Mesendoderm (in vitro differentiated cells): ENCODE measurements at regions not wholly inside any gene's neighbourhood (a gene's known extent, or its start where the extent isn't known, plus 50 kb on each side); places are given as distances from the start of the nearest gene placed in this dataset.

ENCODE experiments used
- DNase-seq: peaks from one replicate; pipeline ENCODE4 v3.0.0; 2013
- H2AK5ac ChIP-seq: 2 replicates; pipeline ENCODE4 v1.6.1; 2013; ENCODE audit warnings: low read length, inconsistent platforms
- H2BK120ac ChIP-seq: 2 replicates; pipeline ENCODE4 v1.6.1; 2013; ENCODE audit warnings: low read depth, mild to moderate bottlenecking, low read length, moderate library complexity, mixed read lengths
- H2BK15ac ChIP-seq: replicated peaks from 2 replicates; pipeline ENCODE4 v1.6.1; 2013; ENCODE audit warnings: low read depth, mild to moderate bottlenecking, moderate library complexity
- H2BK5ac ChIP-seq: 2 replicates; pipeline ENCODE4 v1.6.1; 2013; ENCODE audit warnings: low read length, inconsistent platforms
- H3K18ac ChIP-seq: 2 replicates; pipeline ENCODE4 v1.6.1; 2013; ENCODE audit warnings: mild to moderate bottlenecking, low read length, mixed read lengths
- H3K23ac ChIP-seq: one replicate; pipeline ENCODE4 v1.6.1; 2013; ENCODE audit warnings: low read length
- H3K27ac ChIP-seq: 2 replicates; pipeline ENCODE4 v1.5.1; 2013; ENCODE audit warnings: low read depth, mild to moderate bottlenecking, inconsistent platforms, low read length, moderate library complexity
- H3K27me3 ChIP-seq: 2 replicates; pipeline ENCODE4 v1.6.1; 2013; ENCODE audit warnings: low read length, control low read depth, mild to moderate bottlenecking, inconsistent platforms; ENCODE audit not compliant: insufficient read depth, poor library complexity
- H3K36me3 ChIP-seq: 2 replicates; pipeline ENCODE4 v1.6.1; 2013; ENCODE audit warnings: low read length, inconsistent platforms; ENCODE audit not compliant: control insufficient read depth, insufficient read depth
- H3K4ac ChIP-seq: one replicate; pipeline ENCODE4 v1.6.1; 2013; ENCODE audit warnings: low read depth, mild to moderate bottlenecking, low read length, moderate library complexity
- H3K4me1 ChIP-seq: 2 replicates; pipeline ENCODE4 v1.6.1; 2013; ENCODE audit warnings: low read depth, low read length, inconsistent platforms; ENCODE audit not compliant: control insufficient read depth
- H3K4me2 ChIP-seq: 2 replicates; pipeline ENCODE4 v1.6.1; 2013; ENCODE audit warnings: low read length
- H3K4me3 ChIP-seq: 2 replicates; pipeline ENCODE4 v1.5.1; 2013; ENCODE audit warnings: mild to moderate bottlenecking, low read length
- H3K56ac ChIP-seq: one replicate; pipeline ENCODE4 v1.6.1; 2013; ENCODE audit warnings: low read length
- H3K79me1 ChIP-seq: 2 replicates; pipeline ENCODE4 v1.6.1; 2013; ENCODE audit warnings: low read length, inconsistent platforms
- H3K79me2 ChIP-seq: 2 replicates; pipeline ENCODE4 v1.6.1; 2013; ENCODE audit warnings: mild to moderate bottlenecking, low read length; ENCODE audit not compliant: control insufficient read depth, insufficient read depth
- H3K9ac ChIP-seq: 2 replicates; pipeline ENCODE4 v1.6.1; 2013; ENCODE audit warnings: low read length, inconsistent platforms
- H4K5ac ChIP-seq: one replicate; pipeline ENCODE4 v1.6.1; 2013; ENCODE audit warnings: low read length
- H4K8ac ChIP-seq: one replicate; pipeline ENCODE4 v1.6.1; 2013; ENCODE audit warnings: low read depth, mild to moderate bottlenecking, control low read depth, low read length, moderate library complexity
- WGBS: extraction: QIAGEN DNeasy Blood & Tissue Kit; methylation state at CpG from one replicate; pipeline ENCODE4 v1.1.7; 2013; ENCODE audit warnings: low lambda C conversion rate, missing lambda C conversion rate; ENCODE audit not compliant: insufficient coverage; ENCODE audit errors: extremely low coverage; 5-methylcytosine and 5-hydroxymethylcytosine counted together

DNA sequence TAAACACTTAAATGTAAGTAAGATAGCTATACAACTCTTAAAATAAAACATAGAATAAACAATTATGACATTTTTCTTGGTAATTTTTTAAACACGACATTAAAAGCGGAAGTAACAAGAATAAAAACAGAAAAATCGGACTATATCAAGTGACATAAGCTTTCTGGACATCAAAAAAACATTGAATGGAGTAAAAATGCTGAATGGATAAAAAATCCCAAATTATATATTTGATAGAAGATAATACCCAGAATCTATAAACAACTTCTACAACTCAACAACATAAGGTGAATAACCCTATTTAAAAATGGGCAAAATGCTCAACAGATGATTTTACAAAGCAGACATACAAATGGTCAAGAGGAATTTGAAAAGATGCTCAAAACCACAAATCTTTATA lies 1866.5 kb downstream of the TP53TG3F start:
- Histone ChIP-seq H3K9ac (no peak overlapping the region), H4K5ac (no peak overlapping the region), H4K8ac (no peak overlapping the region), H3K36me3 (no peaks in the 10 kb centered on the region), H3K4me3 (no peak overlapping the region), H3K4me2 (no peak overlapping the region), H3K4ac (no peak overlapping the region), H3K23ac (no peak overlapping the region), H3K4me1 (no peaks in the 10 kb centered on the region), H2BK15ac (no peak overlapping the region), H2BK5ac (no peak overlapping the region), H3K18ac (no peak overlapping the region), H3K27ac (no peak overlapping the region), H3K56ac (no peak overlapping the region), H2AK5ac (no peak overlapping the region), H3K27me3 (no peaks in the 10 kb centered on the region), H3K79me1 (no peaks in the 10 kb centered on the region), H3K79me2 (no peaks in the 10 kb centered on the region), H2BK120ac (no peak overlapping the region)
- no peak for DNase-seq
- WGBS: no CpG with 5 or more reads among the region's 3 CpGs

DNA sequence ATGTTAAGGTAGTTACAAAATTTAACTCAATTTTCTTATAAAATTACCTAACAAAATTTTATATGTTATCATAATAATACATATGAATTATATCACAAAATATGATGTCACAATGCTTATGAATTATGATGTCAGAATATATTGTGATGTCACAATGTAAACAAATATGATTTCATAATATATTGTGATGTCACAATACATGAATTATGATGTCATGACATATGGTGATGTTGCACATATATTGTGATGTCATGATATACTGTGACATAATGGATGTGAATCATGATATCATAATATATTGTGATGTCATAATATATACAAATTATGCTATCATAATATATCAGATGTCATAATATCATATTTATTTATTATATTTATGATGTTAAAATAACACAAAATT lies 1879.9 kb downstream of the TP53TG3F start:
- Histone ChIP-seq H3K36me3 (no peaks in the 10 kb centered on the region), H3K18ac (no peak overlapping the region), H3K79me2 (no peaks in the 10 kb centered on the region), H2AK5ac (no peak overlapping the region), H2BK5ac (no peak overlapping the region), H3K4me3 (no peak overlapping the region), H4K5ac (no peak overlapping the region), H3K4me1 (no peaks in the 10 kb centered on the region), H3K79me1 (no peaks in the 10 kb centered on the region), H3K4me2 (no peak overlapping the region), H4K8ac (no peak overlapping the region), H3K56ac (no peak overlapping the region), H2BK120ac (no peak overlapping the region), H3K23ac (no peak overlapping the region), H3K4ac (no peak overlapping the region), H2BK15ac (no peak overlapping the region), H3K27me3 (no peaks in the 10 kb centered on the region), H3K27ac (no peak overlapping the region), H3K9ac (no peak overlapping the region)
- DNase-seq: no peak

DNA sequence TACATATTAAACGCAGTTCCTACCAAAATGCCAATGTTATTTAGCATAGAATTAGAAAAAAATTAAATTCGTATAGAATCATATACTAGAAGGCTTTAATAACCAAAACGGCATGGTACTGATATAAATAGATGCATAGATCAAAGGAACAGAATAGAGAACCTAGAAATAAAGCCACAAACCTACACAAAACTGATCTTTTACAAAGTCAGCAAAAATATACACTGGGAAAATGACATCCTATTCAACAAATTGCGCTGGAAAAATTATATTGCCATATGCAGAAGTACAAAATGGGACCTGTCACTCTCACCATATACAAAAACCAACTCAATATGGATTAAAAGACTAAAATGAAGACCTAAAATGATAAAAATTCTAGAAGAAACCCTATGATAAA lies 1882.6 kb downstream of the TP53TG3F start:
- no peaks in the 10 kb centered on the region for H3K79me1 ChIP-seq
- no peaks in the 10 kb centered on the region for H3K36me3 ChIP-seq
- H3K9ac ChIP-seq: no peak overlapping the region
- no peaks in the 10 kb centered on the region for H3K27me3 ChIP-seq
- H3K23ac ChIP-seq: no peak overlapping the region
- H3K4ac ChIP-seq: no peak overlapping the region
- no peak overlapping the region for H3K27ac ChIP-seq
- no peaks in the 10 kb centered on the region for H3K79me2 ChIP-seq
- no peak overlapping the region for H2AK5ac ChIP-seq
- H3K18ac ChIP-seq: no peak overlapping the region
- no peak overlapping the region for H2BK15ac ChIP-seq
- H3K4me2 ChIP-seq: no peak overlapping the region
- H3K4me3 ChIP-seq: no peak overlapping the region
- H3K56ac ChIP-seq: no peak overlapping the region
- H3K4me1 ChIP-seq: no peaks in the 10 kb centered on the region
- no peak for DNase-seq
- no peak overlapping the region for H4K5ac ChIP-seq
- no peak overlapping the region for H4K8ac ChIP-seq
- no peak overlapping the region for H2BK120ac ChIP-seq
- WGBS: no CpG with 5 or more reads among the region's 4 CpGs
- H2BK5ac ChIP-seq: no peak overlapping the region

DNA sequence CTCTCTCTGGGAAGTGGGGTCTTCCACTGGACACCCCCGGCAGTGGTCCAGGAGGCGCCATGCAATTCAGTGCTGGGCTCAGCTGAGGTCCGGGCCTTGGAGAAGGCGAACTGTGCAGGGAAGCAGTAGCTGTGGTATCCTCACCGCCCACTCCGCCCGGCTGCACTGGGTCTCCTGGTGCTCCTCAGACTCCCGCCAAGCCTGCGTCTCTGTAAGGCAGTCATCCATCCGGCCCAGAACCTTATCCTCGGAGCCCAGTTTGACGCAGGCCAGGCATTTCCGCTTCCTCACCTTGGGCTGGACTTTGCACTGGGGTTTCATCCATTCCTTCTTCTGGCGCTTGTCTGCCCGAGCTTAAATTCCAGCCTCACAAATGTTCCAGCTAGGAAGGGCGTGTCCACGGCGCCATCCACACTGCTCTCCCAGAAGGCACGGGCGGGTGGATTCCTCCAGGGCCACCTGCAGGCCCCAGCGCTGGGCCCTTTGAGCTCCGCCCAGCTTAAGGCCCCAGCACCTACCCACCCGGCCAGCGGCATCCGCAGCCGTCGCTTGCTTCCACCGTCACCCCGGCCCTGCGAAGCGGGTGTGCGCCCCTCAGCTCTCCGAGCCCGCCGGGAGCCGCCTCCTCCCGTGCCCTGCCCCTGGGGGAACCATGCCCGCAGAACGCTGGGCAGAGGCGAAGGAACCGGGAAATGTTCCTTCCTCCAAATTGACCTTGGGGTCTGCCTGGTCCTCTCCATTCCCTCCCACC lies 1884.8 kb downstream of the TP53TG3F start:
- Histone ChIP-seq H3K4me3 (no peak overlapping the region), H2AK5ac (no peak overlapping the region), H3K4ac (no peak overlapping the region), H2BK5ac (no peak overlapping the region), H3K79me2 (no peaks in the 10 kb centered on the region), H3K23ac (no peak overlapping the region), H3K79me1 (no peaks in the 10 kb centered on the region), H3K27me3 (no peaks in the 10 kb centered on the region), H3K18ac (no peak overlapping the region), H2BK120ac (no peak overlapping the region), H3K4me1 (no peaks in the 10 kb centered on the region), H4K8ac (no peak overlapping the region), H3K4me2 (no peak overlapping the region), H3K27ac (no peak overlapping the region), H3K9ac (no peak overlapping the region), H3K36me3 (no peaks in the 10 kb centered on the region), H3K56ac (no peak overlapping the region), H4K5ac (no peak overlapping the region), H2BK15ac (no peak overlapping the region)
- no peak for DNase-seq
- no CpG with 5 or more reads among the region's 41 CpGs for WGBS

DNA sequence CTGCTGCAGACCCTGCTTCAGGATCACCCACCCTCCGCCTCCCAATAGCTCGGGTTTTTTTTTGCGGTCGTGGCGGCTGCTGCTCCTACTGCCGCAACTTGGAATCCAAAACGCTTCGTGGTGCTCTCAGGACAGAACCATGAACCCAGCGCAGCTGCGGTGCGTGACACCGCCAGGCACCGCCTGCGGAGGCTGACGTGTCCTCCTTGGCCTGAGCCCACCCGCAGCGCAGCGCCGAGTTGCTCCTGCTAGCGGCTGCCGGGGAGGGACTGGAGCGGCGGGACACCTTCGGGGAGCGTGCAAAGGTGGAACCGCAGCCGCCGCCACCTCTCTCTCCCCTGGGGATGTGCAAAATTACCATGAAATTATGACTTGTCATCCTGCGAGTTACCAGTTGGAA lies 1893.0 kb downstream of the TP53TG3F start:
- no CpG with 5 or more reads among the region's 29 CpGs for WGBS
- Histone ChIP-seq H3K79me1 (no peaks in the 10 kb centered on the region), H2BK5ac (no peak overlapping the region), H3K36me3 (no peaks in the 10 kb centered on the region), H2AK5ac (no peak overlapping the region), H3K4me3 (no peak overlapping the region), H3K4me2 (no peak overlapping the region), H4K5ac (no peak overlapping the region), H3K18ac (no peak overlapping the region), H2BK15ac (no peak overlapping the region), H3K79me2 (no peaks in the 10 kb centered on the region), H3K27me3 (no peaks in the 10 kb centered on the region), H3K56ac (no peak overlapping the region), H2BK120ac (no peak overlapping the region), H3K27ac (no peak overlapping the region), H3K9ac (no peak overlapping the region), H3K4me1 (no peaks in the 10 kb centered on the region), H3K4ac (no peak overlapping the region), H4K8ac (no peak overlapping the region), H3K23ac (no peak overlapping the region)
- no peak for DNase-seq

DNA sequence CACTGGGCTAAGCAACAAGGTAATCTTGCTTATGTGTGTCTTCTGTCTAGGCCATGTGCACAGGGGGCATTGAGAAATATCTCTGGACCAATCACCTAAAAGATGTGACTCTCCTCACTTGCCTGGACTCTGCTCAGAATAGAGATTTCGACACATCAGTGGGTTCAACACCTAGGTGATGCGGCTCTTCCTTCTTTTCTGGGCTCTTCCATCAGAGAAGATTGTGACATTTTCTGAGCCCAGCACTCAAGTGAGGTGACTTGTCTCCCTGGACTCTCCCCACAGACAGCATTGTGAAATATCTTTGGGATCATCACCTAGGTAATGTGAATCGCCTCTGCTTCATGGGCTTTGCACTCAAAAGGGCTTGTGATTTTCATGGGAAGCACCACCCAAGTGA lies 1904.1 kb downstream of the TP53TG3F start:
- no peaks in the 10 kb centered on the region for H3K36me3 ChIP-seq
- no peak overlapping the region for H3K18ac ChIP-seq
- H2BK5ac ChIP-seq: no peak overlapping the region
- H3K4me1 ChIP-seq: no peaks in the 10 kb centered on the region
- no peaks in the 10 kb centered on the region for H3K79me2 ChIP-seq
- no peak overlapping the region for H2BK120ac ChIP-seq
- H3K27me3 ChIP-seq: no peaks in the 10 kb centered on the region
- H3K27ac ChIP-seq: no peak overlapping the region
- H3K56ac ChIP-seq: no peak overlapping the region
- H3K4me3 ChIP-seq: no peak overlapping the region
- no peak overlapping the region for H3K23ac ChIP-seq
- H3K4me2 ChIP-seq: no peak overlapping the region
- no peak overlapping the region for H2AK5ac ChIP-seq
- DNase-seq: no peak
- no CpG with 5 or more reads among the region's 3 CpGs for WGBS
- H4K5ac ChIP-seq: no peak overlapping the region
- H2BK15ac ChIP-seq: no peak overlapping the region
- H3K4ac ChIP-seq: no peak overlapping the region
- H3K9ac ChIP-seq: no peak overlapping the region
- no peak overlapping the region for H4K8ac ChIP-seq
- H3K79me1 ChIP-seq: no peaks in the 10 kb centered on the region
